Neural cell (in vitro differentiated cells): ENCODE measurements at regions not wholly inside any gene's neighbourhood (a gene's known extent, or its start where the extent isn't known, plus 50 kb on each side); places are given as distances from the start of the nearest gene placed in this dataset.

Experiments used
- EP300 ChIP-seq: fragments of 450-650 bp; conservative IDR thresholded peaks from 2 replicates; pipeline ENCODE4 v1.6.1; 2014; ENCODE audit warnings: antibody characterized with exemption, mild to moderate bottlenecking, moderate library complexity; ENCODE audit not compliant: poor library complexity, severe bottlenecking
- TF ChIP-seq, protein P1 (sequence below): fragments of 450-650 bp; IDR thresholded peaks from 2 replicates; pipeline ENCODE4 v1.5.1; 2014; ENCODE audit warnings: antibody characterized with exemption, mild to moderate bottlenecking, moderate library complexity; ENCODE audit not compliant: poor library complexity, severe bottlenecking

DNA sequence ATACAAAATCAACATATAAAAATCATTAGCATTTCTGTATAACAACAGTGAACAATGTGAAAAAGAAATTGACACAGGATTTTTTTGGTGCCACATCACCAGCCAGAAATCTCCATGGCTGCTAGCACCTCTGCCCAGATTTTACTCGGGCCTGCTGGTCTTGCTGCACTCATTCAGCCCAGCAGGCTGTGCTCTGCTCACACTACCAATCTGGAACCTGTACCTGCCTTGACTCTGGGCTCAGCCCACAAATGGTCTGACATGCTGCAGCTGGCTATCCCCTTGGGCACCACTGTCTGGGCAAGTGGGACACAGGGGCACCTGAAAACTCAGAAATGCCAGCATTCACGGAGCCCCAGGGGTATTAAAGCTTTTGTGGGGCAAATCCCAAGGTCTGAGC, 392.5 kb upstream of the NRXN1 start:
- TF ChIP-seq, protein P1, sequence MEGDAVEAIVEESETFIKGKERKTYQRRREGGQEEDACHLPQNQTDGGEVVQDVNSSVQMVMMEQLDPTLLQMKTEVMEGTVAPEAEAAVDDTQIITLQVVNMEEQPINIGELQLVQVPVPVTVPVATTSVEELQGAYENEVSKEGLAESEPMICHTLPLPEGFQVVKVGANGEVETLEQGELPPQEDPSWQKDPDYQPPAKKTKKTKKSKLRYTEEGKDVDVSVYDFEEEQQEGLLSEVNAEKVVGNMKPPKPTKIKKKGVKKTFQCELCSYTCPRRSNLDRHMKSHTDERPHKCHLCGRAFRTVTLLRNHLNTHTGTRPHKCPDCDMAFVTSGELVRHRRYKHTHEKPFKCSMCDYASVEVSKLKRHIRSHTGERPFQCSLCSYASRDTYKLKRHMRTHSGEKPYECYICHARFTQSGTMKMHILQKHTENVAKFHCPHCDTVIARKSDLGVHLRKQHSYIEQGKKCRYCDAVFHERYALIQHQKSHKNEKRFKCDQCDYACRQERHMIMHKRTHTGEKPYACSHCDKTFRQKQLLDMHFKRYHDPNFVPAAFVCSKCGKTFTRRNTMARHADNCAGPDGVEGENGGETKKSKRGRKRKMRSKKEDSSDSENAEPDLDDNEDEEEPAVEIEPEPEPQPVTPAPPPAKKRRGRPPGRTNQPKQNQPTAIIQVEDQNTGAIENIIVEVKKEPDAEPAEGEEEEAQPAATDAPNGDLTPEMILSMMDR: no peak
- no peak for TF ChIP-seq EP300
